VCaP (cell line): ENCODE measurements at regions not wholly inside any gene's neighbourhood (a gene's known extent, or its start where the extent isn't known, plus 50 kb on each side); places are given as distances from the start of the nearest gene placed in this dataset.
"Not testable (repeated sequence)": the region's sequence is repeated elsewhere in the genome, so short reads cannot be mapped to it uniquely, and the experiment has no call there.

Experiments used
- H3K27ac ChIP-seq: fragments of 450-650 bp; 2 replicates; pipeline ENCODE4 v1.5.1; 2017
- TF ChIP-seq, protein P1 (sequence below): fragments of 450-650 bp; conservative IDR thresholded peaks from 2 replicates; pipeline ENCODE4 v1.5.1; 2017; ENCODE audit warnings: mild to moderate bottlenecking, moderate library complexity

- no peak overlapping the region for H3K27ac ChIP-seq
- TF ChIP-seq, protein P1, sequence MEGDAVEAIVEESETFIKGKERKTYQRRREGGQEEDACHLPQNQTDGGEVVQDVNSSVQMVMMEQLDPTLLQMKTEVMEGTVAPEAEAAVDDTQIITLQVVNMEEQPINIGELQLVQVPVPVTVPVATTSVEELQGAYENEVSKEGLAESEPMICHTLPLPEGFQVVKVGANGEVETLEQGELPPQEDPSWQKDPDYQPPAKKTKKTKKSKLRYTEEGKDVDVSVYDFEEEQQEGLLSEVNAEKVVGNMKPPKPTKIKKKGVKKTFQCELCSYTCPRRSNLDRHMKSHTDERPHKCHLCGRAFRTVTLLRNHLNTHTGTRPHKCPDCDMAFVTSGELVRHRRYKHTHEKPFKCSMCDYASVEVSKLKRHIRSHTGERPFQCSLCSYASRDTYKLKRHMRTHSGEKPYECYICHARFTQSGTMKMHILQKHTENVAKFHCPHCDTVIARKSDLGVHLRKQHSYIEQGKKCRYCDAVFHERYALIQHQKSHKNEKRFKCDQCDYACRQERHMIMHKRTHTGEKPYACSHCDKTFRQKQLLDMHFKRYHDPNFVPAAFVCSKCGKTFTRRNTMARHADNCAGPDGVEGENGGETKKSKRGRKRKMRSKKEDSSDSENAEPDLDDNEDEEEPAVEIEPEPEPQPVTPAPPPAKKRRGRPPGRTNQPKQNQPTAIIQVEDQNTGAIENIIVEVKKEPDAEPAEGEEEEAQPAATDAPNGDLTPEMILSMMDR, result no peak
Observed at GRCh38 chr15:25092661-25093060, 137.9 kb downstream of the SNRPN start.

- TF ChIP-seq, protein P1, result no peak
- H3K27ac ChIP-seq, result no peak overlapping the region
Observed at GRCh38 chr15:25093455-25094029, 138.8 kb downstream of the SNRPN start.

DNA sequence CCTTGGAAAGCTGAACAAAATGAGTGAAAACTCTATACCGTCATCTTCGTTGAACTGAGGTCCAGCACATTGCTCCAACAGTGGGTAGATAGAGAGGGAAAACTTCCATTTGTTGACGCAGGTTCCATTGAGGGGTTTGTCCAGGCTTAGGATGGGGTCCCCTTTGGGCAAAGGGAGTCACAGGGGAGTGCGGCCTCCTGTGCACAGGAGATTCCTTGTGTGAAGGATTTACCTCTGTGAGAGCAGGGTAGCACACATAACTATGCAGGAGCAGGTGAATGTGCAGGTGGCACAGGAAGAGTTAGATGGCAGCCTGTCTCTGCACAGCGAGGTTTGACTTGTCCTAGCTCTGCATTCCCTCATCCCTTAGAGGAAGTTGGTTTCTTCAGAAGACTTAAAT lies 139.3 kb downstream of the SNRPN start:
- TF ChIP-seq, protein P1, result no peak
- no peak overlapping the region for H3K27ac ChIP-seq

- TF ChIP-seq, protein P1, result no peak
- H3K27ac ChIP-seq, result no peak overlapping the region
Observed at GRCh38 chr15:25094519-25094918, 139.7 kb downstream of the SNRPN start.

- no peak overlapping the region for H3K27ac ChIP-seq
- TF ChIP-seq, protein P1, result no peak
Observed at GRCh38 chr15:25095179-25095578, 140.4 kb downstream of the SNRPN start.

DNA sequence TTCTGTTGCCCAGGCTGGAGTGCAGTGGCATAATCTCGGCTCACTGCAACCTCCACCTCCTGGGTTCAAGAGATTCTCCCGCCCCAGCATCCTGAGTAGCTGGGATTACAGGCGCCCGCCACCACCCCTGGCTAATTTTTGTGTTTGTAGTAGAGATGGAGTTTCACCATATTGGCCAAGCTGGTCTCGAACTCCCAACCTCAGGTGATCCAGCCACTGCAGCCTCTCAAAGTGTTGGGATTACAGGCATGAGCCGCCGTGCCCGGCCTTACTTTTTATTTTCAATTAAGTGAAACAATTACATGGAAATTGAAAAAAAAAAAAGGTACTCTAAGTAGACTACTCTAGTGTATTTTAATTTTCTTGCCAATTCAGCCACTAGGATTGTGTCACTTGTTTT lies 145.2 kb downstream of the SNRPN start:
- not testable (repeated sequence) for H3K27ac ChIP-seq

GRCh38 chr15:25106209-25106608 lies 151.4 kb downstream of the SNRPN start:
- TF ChIP-seq, protein P1, result no peak
- no peak overlapping the region for H3K27ac ChIP-seq

GRCh38 chr15:25133804-25134203 lies 179.0 kb downstream of the SNRPN start:
- TF ChIP-seq, protein P1, result no peak
- H3K27ac ChIP-seq, result no peak overlapping the region
